Peyer's patch (tissue), 4 donors: ENCODE measurements at regions not wholly inside any gene's neighbourhood (a gene's known extent, or its start where the extent isn't known, plus 50 kb on each side); places are given as distances from the start of the nearest gene placed in this dataset.

Source experiments
- DNase-seq, 3 donors: peaks; one replicate each; pipeline ENCODE4 v3.0.0-alpha.2; 2017 to 2019
- H3K27ac ChIP-seq, 4 donors: fragments of 200-600 bp; sonication (generic); one replicate each; pipeline ENCODE4 v1.5.1; 2016 to 2019
- H3K27me3 ChIP-seq, 2 donors: fragments of 200-600 bp; sonication (generic); one replicate each; pipeline ENCODE4 v1.5.1; 2019
- H3K36me3 ChIP-seq, 3 donors: fragments of 200-600 bp; sonication (generic); one replicate each; pipeline ENCODE4 v1.5.1; 2016 to 2019
- H3K4me1 ChIP-seq, 4 donors: fragments of 200-600 bp; sonication (generic); one replicate each; pipeline ENCODE4 v1.5.1; 2016 to 2019
- H3K4me3 ChIP-seq, 4 donors: fragments of 200-600 bp; sonication (generic); 1 replicate in 3 of 4; 2 replicates in 1 of 4; pipeline ENCODE4 v1.5.1; 2016 to 2019; ENCODE audit warnings: mild to moderate bottlenecking in 1 of 4
- H3K9me3 ChIP-seq, 4 donors: fragments of 200-600 bp; sonication (generic); one replicate each; pipeline ENCODE4 v1.5.1; 2016 to 2019; ENCODE audit warnings: mild to moderate bottlenecking in 1 of 4
- CTCF ChIP-seq, 6 experiments: fragments of 450-650 bp in 4 of 6; fragments of 200-600 bp in 2 of 6; sonication (generic) in 1 of 6; IDR thresholded peaks; one replicate each; pipeline ENCODE4 v1.5.1; 2017 to 2019; ENCODE audit warnings: antibody characterized with exemption in 6 of 6, mild to moderate bottlenecking in 3 of 6, moderate library complexity in 1 of 6
- POLR2A ChIP-seq, 2 donors: fragments of 450-650 bp; IDR thresholded peaks; one replicate each; pipeline ENCODE4 v1.5.1; 2017; ENCODE audit warnings: antibody characterized with exemption in 2 of 2, mild to moderate bottlenecking in 2 of 2, moderate library complexity in 2 of 2

DNA sequence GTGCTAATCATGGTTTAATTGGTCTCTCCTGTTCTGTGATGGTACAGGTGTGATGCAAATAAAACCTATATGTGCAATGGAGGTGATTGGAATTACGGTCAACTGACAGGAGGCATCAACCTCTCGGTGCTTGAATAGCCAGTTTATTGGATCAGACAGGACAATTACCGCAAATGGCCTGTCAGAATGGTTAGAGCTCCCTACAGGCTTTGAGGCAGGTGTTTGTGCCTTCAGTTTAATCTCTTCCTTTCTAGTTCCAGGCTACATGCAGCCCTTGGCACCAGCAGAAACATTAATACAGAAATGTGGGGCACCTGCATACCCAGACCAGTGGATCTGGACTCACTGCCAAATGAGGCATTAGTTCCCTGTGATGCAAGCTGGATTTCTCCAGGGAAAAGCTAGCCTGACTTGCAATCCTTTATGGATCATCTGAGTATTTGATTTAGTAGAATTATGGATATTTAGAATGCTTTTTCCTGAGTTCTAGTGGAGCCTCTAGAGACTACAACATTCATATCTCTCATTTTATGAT is 128.6 kb downstream of the MAT2B start:
- no peaks in the 10 kb centered on the region for H3K36me3 ChIP-seq
- TF ChIP-seq CTCF (IDR thresholded peaks at IDR 0.05) (no peak), POLR2A (IDR thresholded peaks at IDR 0.05) (no peak)
- H3K4me3 ChIP-seq: no peak overlapping the region
- H3K9me3 ChIP-seq: no peaks in the 10 kb centered on the region
- no peaks in the 10 kb centered on the region for H3K27me3 ChIP-seq
- no peak for DNase-seq
- no peaks in the 10 kb centered on the region for H3K4me1 ChIP-seq
- no peak overlapping the region for H3K27ac ChIP-seq

DNA sequence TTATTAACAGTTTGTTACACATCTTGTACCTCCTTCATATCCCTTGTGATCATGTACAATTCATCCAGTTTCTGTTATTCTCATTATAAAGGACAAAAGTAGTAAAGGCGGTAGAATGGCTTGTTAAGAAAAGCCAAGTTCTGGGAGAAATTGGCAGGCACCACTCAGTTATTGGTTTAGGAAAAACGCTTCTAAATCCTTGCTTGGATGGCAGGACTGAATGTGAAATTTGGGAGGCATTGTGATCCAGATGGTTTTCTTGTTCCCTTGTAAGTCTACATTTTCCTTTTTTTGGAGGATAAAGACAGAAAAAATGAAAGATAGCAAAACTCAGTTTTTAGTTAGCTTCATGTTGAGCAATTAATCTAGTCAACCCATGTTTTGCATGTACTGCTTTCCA is 130.2 kb downstream of the MAT2B start:
- DNase-seq: no peak
- H3K27ac ChIP-seq: no peak overlapping the region
- H3K36me3 ChIP-seq: no peaks in the 10 kb centered on the region
- TF ChIP-seq POLR2A (IDR thresholded peaks at IDR 0.05): no peak
- TF ChIP-seq CTCF (IDR thresholded peaks at IDR 0.05): no peak
- H3K9me3 ChIP-seq: peaks cover 0 to 3% (median 0%) of the 10 kb centered on the region in 4 donors
- H3K27me3 ChIP-seq: no peaks in the 10 kb centered on the region
- no peak overlapping the region for H3K4me3 ChIP-seq
- no peaks in the 10 kb centered on the region for H3K4me1 ChIP-seq

DNA sequence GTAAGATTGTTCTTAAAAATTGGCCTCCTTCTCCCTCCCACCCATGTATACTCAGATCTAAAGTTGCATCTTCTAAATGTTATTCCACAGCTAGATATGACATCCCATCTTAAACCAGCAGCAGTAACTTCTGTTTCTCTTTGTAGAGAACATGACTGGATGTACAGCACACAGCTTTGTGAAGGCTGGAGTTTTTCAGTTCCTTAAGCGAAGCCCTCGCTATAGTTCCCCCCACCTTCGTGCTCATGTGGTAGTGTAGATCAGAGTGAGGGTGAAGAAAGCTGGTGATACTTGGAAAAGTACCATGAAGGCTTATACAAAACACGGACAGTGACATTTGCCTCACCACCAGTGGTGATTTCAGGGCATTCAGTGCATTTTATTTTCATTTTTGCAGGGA is 137.5 kb downstream of the MAT2B start:
- Histone ChIP-seq H3K4me3 (no peak overlapping the region), H3K27me3 (no peaks in the 10 kb centered on the region), H3K27ac (no peak overlapping the region), H3K9me3 (peaks cover 0 to 3% (median 0%) of the 10 kb centered on the region in 4 donors), H3K4me1 (no peaks in the 10 kb centered on the region), H3K36me3 (no peaks in the 10 kb centered on the region)
- DNase-seq: no peak
- TF ChIP-seq POLR2A (IDR thresholded peaks at IDR 0.05) (no peak), CTCF (IDR thresholded peaks at IDR 0.05) (no peak)

DNA sequence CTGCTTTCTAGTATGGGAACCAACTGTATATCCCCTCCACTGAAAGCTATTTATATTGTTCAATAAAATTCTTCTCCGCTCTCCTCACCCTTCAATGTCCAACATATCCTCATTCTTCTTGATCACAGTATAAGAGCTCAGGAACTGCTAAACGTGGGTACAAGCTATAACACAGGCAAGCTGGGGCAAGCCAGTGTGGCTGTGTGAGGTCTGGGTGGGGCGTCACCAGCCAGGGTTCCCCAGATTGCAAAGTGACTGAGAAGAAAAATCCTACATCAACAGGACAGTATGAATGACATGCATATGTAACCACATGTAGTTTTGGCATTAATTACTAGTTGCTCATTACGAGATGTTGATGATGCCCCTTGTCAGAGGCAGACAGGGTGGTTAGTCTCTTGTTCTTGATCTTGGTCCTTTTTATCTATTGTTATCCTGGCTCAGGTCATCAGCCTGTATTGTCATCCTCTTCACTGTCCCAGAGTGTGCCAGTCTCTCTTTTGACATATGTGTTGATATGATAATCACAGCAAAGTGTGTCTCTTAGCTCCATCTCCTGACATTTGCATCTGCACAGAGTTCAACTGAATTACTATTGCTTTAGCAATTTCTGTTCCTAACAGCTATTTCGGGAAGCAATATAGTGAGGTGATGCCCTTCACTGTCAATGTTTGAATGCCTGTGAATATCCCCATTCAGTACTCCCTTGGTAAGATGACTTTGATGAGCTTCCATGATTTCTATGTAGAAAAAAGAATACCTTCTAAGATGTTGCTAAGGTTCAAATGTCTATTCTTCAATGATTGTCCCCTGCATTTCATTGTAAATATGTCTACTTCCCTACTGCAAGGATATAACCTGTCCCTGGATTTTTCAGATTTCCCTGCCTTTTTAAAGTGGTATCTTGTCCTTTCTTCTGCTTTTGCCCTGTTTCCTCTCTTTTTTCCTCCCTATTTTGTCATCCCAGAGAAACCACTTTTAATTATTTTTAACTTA is 140.3 kb downstream of the MAT2B start:
- Histone ChIP-seq H3K4me1 (no peaks in the 10 kb centered on the region), H3K4me3 (no peak overlapping the region), H3K36me3 (no peaks in the 10 kb centered on the region), H3K27ac (no peak overlapping the region), H3K9me3 (no peaks in the 10 kb centered on the region), H3K27me3 (no peaks in the 10 kb centered on the region)
- no peak for DNase-seq
- TF ChIP-seq CTCF (IDR thresholded peaks at IDR 0.05) (no peak), POLR2A (IDR thresholded peaks at IDR 0.05) (no peak)

GRCh38 chr5:163649514-163649913 is 144.1 kb downstream of the MAT2B start:
- TF ChIP-seq CTCF (IDR thresholded peaks at IDR 0.05): no peak
- no peak for TF ChIP-seq POLR2A (IDR thresholded peaks at IDR 0.05)
- H3K36me3 ChIP-seq: no peaks in the 10 kb centered on the region
- no peaks in the 10 kb centered on the region for H3K9me3 ChIP-seq
- no peak overlapping the region for H3K4me3 ChIP-seq
- no peaks in the 10 kb centered on the region for H3K4me1 ChIP-seq
- no peak for DNase-seq
- no peak overlapping the region for H3K27ac ChIP-seq
- H3K27me3 ChIP-seq: no peaks in the 10 kb centered on the region
